ENCODE measurements at regions not wholly inside any gene's neighbourhood (a gene's known extent, or its start where the extent isn't known, plus 50 kb on each side); places are given as distances from the start of the nearest gene placed in this dataset.

GRCh38 chr1:177820213-177820612, 149.6 kb downstream of the SEC16B start:
- ATAC-seq, result no peak
- no peak overlapping the region for H3K4me3 ChIP-seq
- H3K27ac ChIP-seq, result no peak overlapping the region
- H3K4me1 ChIP-seq, result no peaks in the 10 kb centered on the region
- no peak for DNase-seq
- H3K36me3 ChIP-seq, result no peaks in the 10 kb centered on the region
- TF ChIP-seq CTCF (IDR thresholded peaks at IDR 0.05), result no peak
- no peaks in the 10 kb centered on the region for H3K27me3 ChIP-seq
- intact Hi-C loops (cut with DNase I), result no loop called here
- no peaks in the 10 kb centered on the region for H3K9me3 ChIP-seq

GRCh38 chr1:177817937-177818875, 151.7 kb downstream of the SEC16B start:
- H3K27me3 ChIP-seq, result no peaks in the 10 kb centered on the region
- no peak overlapping the region for H3K27ac ChIP-seq
- TF ChIP-seq CTCF (IDR thresholded peaks at IDR 0.05), result no peak
- H3K4me3 ChIP-seq, result no peak overlapping the region
- no peaks in the 10 kb centered on the region for H3K4me1 ChIP-seq
- ATAC-seq (no peak), DNase-seq (no peak)
- no peaks in the 10 kb centered on the region for H3K36me3 ChIP-seq
- H3K9me3 ChIP-seq, result no peaks in the 10 kb centered on the region
- intact Hi-C loops (cut with DNase I), result no loop called here

- TF ChIP-seq CTCF (IDR thresholded peaks at IDR 0.05), result no peak
- Histone ChIP-seq H3K9me3 (no peaks in the 10 kb centered on the region), H3K36me3 (no peaks in the 10 kb centered on the region), H3K4me3 (no peak overlapping the region), H3K4me1 (no peaks in the 10 kb centered on the region), H3K27me3 (no peaks in the 10 kb centered on the region), H3K27ac (no peak overlapping the region)
- DNase-seq (no peak), ATAC-seq (no peak)
- intact Hi-C loops (cut with DNase I), result no loop called here
These were observed 157.2 kb downstream of the SEC16B start for GRCh38 chr1:177812650-177813049.

- DNase-seq, result no peak
- ATAC-seq, result no peak
- Histone ChIP-seq H3K36me3 (no peaks in the 10 kb centered on the region), H3K4me3 (no peak overlapping the region), H3K27me3 (no peaks in the 10 kb centered on the region), H3K9me3 (no peaks in the 10 kb centered on the region), H3K27ac (no peak overlapping the region), H3K4me1 (no peaks in the 10 kb centered on the region)
- intact Hi-C loops (cut with DNase I), result no loop called here
- no peak for TF ChIP-seq CTCF (IDR thresholded peaks at IDR 0.05)
These were observed 157.7 kb downstream of the SEC16B start for GRCh38 chr1:177812144-177812543.

GRCh38 chr1:177811429-177811828, 158.4 kb downstream of the SEC16B start:
- Histone ChIP-seq H3K36me3 (no peaks in the 10 kb centered on the region), H3K27ac (no peak overlapping the region), H3K27me3 (no peaks in the 10 kb centered on the region), H3K4me3 (no peak overlapping the region), H3K4me1 (no peaks in the 10 kb centered on the region), H3K9me3 (no peaks in the 10 kb centered on the region)
- DNase-seq (no peak), ATAC-seq (peak; percentile 15)
- intact Hi-C loops (cut with DNase I), result no loop called here
- no peak for TF ChIP-seq CTCF (IDR thresholded peaks at IDR 0.05)
